Bone marrow (tissue), 2 donors: ENCODE measurements at regions not wholly inside any gene's neighbourhood (a gene's known extent, or its start where the extent isn't known, plus 50 kb on each side); places are given as distances from the start of the nearest gene placed in this dataset.
"Not testable (repeated sequence)": the region's sequence is repeated elsewhere in the genome, so short reads cannot be mapped to it uniquely, and the experiment has no call there.

Source experiments
- DNase-seq, 2 donors: peaks; one replicate each; lab custom pipeline; 2025; lab: John Stamatoyannopoulos, UW

- DNase-seq, result no peak
Measured at GRCh38 chr13:83121896-83122295, 760.4 kb downstream of the SLITRK1 start.

GRCh38 chr13:83117046-83117445 is 765.2 kb downstream of the SLITRK1 start:
- DNase-seq, result no peak

DNA sequence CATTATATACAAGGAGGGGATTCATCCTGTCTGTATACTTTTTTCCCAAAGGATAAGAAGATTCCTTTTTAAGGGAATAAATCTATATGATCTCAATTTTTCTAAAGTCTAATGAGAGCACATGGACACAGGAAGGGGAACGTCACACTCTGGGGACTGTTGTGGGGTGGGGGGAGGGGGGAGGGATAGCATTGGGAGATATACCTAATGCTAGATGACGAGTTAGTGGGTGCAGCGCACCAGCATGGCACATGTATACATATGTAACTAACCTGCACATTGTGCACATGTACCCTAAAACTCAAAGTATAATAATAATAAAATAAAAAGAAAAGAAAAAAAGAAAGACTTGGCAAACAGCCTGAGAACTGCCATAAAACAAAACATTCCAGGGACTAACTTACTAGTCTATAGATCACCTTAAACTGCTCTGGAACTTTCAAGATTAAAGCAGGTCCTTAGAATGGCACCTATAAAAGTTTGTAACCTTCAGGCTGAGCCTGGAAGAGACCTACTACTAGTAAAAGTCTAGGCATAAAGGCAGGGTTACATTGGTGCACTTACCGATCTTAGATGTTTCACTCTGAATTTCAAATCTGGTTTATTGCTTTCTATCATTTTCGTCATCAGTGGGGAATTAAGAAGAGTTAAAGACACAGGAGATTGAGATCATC is 780.6 kb downstream of the SLITRK1 start:
- not testable (repeated sequence) for DNase-seq

DNA sequence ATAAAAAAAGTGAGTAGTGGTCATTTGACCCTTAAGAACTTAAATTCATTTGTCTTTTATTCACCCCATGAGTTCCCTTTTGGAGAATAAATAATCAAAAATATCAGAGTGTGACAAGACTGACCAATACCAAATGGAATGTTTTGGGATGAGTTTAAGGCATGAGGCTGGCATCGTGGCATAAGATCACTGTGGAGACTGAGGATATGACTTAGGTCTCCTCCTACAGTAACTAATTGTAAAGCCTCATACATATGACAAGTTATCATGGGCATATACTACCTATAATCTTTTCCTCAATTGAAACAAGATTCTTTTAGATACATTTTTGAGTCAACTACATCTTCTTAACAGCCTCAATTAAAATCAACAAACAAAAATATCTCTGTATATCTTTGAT is 782.0 kb downstream of the SLITRK1 start:
- DNase-seq, result no peak

DNA sequence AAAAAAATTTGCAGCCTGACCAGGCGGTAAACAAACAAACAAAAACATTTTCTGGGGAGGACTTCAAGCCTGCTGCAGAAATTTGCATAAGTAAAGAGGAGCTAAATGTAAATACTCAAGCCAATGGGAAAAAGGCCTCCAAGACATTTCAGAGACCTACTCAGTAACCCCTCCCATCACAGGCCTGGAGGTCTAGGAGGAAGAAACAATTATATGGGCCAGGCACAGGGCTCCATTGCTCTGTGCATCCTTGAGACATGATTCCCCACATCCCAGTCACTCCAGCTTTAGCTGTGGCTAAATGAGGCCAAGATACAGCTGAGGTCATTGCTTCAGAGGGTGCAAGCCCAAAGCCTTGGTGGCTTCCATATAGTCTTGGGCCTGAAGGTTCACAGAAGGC is 793.4 kb downstream of the SLITRK1 start:
- DNase-seq, result no peak

- DNase-seq, result no peak
Measured at GRCh38 chr13:83086948-83087347, 795.3 kb downstream of the SLITRK1 start.

- DNase-seq, result no peak
Measured at GRCh38 chr13:83086088-83086487, 796.2 kb downstream of the SLITRK1 start.

- no peak for DNase-seq
Measured at GRCh38 chr13:83085186-83085900, 796.9 kb downstream of the SLITRK1 start.

DNA sequence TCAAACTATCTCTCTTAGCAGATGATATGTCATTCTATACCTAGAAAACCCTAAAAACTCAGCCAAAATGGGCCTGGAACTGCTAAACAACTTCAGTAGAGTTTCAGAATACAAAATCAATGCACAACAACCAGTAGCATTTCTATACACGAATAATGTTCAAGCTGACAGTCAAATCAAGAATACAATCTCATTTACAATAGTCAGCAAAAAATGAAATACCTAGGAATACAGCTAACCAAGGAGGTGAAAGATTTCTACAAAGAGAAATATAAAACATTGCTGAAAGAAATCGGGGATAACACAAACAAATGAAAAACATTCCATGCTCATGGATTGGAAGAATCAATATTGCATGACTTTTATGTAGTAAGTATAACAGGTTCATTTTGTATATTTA is 804.8 kb downstream of the SLITRK1 start:
- DNase-seq, result no peak

GRCh38 chr13:83073930-83074329 is 808.3 kb downstream of the SLITRK1 start:
- not testable (repeated sequence) for DNase-seq

- DNase-seq, result no peak
Measured at GRCh38 chr13:83065108-83065507, 817.2 kb downstream of the SLITRK1 start.

- no peak for DNase-seq
Measured at GRCh38 chr13:83057119-83057518, 825.2 kb downstream of the SLITRK1 start.

- DNase-seq, result no peak
Measured at GRCh38 chr13:83056269-83056668, 826.0 kb downstream of the SLITRK1 start.

- no peak for DNase-seq
Measured at GRCh38 chr13:83048419-83048818, 833.9 kb downstream of the SLITRK1 start.

DNA sequence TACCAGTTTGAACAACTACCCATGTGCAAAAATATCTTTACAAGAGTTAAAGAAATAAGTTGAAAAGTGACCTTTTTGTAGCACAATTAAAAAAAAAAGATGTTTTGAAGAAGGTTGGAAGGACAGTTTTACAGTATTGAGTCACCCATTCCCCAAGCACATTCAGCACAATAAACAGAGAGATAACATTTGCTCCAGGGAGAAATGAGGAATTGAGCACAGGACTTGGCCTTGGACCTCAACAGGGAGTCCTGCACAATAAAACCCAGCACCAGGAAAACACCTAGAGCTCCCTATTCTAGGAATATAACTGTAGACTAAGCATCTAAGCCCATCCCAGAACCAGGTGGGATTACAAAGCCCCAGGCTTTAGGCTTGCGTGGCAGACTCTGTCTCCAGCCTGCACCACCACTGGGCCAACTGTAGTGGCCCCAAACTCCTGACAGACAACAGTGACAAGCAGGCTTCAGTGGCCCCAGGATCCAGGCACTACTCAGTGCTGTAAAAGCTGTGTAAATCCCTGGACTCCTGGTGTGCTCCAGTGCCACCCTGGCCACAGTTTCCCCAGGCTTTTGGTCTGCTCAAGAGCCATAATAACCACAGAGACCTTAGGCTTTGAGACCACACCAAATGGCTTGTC is 857.2 kb downstream of the SLITRK1 start:
- DNase-seq, result no peak

GRCh38 chr13:83024232-83024631 is 858.0 kb downstream of the SLITRK1 start:
- no peak for DNase-seq

DNA sequence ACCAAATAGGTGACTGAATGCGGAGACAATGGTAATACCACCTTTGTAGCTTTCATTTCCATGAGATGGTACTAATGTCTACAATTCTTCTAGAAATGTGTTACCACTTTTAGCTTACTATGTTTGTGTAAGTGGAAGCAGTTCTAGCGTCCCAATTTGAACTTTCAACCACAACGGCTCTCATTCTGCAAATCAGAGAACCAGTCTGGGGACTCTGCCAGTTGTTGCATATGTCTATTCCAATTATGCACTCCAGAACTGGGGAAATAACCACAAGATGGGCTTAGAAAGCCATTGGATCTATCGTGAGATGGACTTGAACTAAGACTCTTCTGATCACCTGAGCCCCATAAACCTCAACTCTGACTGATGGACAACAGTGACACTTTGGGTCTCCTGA is 862.3 kb downstream of the SLITRK1 start:
- DNase-seq, result no peak

GRCh38 chr13:83009987-83010386 is 872.3 kb downstream of the SLITRK1 start:
- DNase-seq, result no peak

DNA sequence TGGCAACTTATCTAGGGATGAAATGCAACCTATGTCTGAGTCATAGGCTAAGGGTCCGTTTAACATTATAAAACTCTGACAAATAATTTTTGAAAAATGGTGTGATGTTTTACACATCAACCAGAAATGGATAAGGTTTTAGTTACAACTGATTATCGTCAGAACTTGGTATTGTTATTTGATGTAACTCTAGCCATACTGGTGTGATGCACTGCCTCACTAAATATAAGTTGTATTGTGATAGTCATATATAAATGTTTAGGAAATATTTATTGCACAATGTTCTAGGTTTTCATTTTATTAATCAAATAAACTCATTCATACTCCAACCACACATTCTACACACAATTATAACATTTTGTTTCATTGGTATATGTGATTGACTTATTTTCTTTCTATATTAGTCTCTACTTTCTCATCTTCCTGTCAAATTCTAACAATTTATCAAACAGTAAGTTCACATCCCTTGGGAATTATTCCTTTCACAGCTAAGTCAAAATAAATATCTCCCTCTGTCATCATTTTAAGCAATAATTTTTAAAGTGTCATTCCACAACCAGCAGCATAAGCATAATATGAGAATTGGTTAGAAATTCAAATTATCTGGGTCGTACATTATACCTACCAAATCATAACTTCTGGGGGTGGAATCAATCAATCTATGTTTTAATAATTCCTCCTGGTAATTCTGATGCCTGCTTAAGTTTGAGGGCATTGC is 873.9 kb downstream of the SLITRK1 start:
- no peak for DNase-seq

- no peak for DNase-seq
Measured at GRCh38 chr13:83007226-83007625, 875.0 kb downstream of the SLITRK1 start.

- no peak for DNase-seq
Measured at GRCh38 chr13:83003185-83003584, 879.1 kb downstream of the SLITRK1 start.

DNA sequence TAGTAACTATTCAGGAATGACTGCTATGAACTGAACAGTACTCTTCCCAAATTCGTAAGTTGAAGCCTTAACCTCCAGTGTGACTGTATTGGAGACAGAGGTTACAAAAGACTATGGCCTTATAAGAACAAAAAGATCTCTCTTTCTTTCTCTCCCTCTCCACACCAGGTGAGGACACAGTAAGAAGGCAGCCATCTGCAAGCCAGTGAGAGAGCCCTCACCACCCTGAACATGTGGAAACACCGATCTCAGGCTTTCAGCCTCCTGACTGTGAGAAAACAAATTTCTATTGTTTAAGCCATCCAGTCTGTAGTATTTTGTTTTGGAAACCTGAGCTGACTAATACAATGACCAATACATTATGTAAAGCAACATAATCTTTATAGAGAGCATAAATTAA is 888.9 kb downstream of the SLITRK1 start:
- no peak for DNase-seq

DNA sequence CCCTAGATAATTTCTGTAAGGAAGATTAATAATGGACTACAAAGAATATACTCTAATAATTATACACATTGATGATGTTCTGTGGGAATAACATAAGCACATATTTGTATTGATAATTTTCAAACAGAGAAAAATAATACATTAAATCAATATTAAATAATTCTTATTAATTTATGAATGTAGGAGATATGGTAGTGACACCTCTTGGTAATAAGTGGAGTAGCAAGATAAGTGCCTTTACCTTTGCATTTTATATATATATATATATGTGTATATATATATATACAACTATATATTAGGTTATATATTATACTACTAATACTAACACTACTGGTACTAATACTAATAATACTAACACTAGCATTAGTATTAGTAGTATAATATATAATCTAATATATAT is 905.8 kb downstream of the SLITRK1 start:
- no peak for DNase-seq
